DOHH2 (cell line): ENCODE measurements at regions not wholly inside any gene's neighbourhood (a gene's known extent, or its start where the extent isn't known, plus 50 kb on each side); places are given as distances from the start of the nearest gene placed in this dataset.

Experiments used
- H3F3A ChIP-seq: fragments of 200-600 bp; sonication (generic), shearing (Covaris generic); 2 replicates; pipeline ENCODE4 v1.6.0; 2016; ENCODE audit warnings: antibody characterized with exemption, mild to moderate bottlenecking; ENCODE audit not compliant: control insufficient read depth, insufficient read depth
- H3K27ac ChIP-seq: fragments of 200-600 bp; sonication (generic); 2 replicates; pipeline ENCODE4 v1.5.1; 2014; ENCODE audit warnings: low read depth, mild to moderate bottlenecking, low read length, moderate library complexity
- H3K27me3 ChIP-seq: fragments of 200-600 bp; sonication (generic); 2 replicates; pipeline ENCODE4 v1.6.1; 2014; ENCODE audit warnings: mild to moderate bottlenecking, low read length, mixed read lengths; ENCODE audit not compliant: control insufficient read depth
- H3K36me3 ChIP-seq: fragments of 200-600 bp; sonication (generic); 2 replicates; pipeline ENCODE4 v1.6.1; 2014; ENCODE audit warnings: mild to moderate bottlenecking, low read length, moderate library complexity, mixed read lengths; ENCODE audit not compliant: control insufficient read depth
- H3K4me1 ChIP-seq: fragments of 200-600 bp; sonication (generic); 2 replicates; pipeline ENCODE4 v1.6.1; 2014; ENCODE audit warnings: mild to moderate bottlenecking, low read length, mixed read lengths; ENCODE audit not compliant: control insufficient read depth
- H3K4me2 ChIP-seq: fragments of 200-600 bp; sonication (generic); 2 replicates; pipeline ENCODE4 v1.6.0; 2014; ENCODE audit warnings: mild to moderate bottlenecking, low read length, moderate library complexity
- H3K4me3 ChIP-seq: fragments of 200-600 bp; sonication (generic); 2 replicates; pipeline ENCODE4 v1.5.1; 2014; ENCODE audit warnings: mild to moderate bottlenecking, low read length, mixed read lengths
- H3K79me2 ChIP-seq: fragments of 200-600 bp; sonication (generic); 2 replicates; pipeline ENCODE4 v1.6.1; 2014; ENCODE audit warnings: mild to moderate bottlenecking, low read length, mixed read lengths; ENCODE audit not compliant: control insufficient read depth
- H3K9me2 ChIP-seq: fragments of 200-600 bp; sonication (generic); replicated peaks from 2 replicates; pipeline ENCODE4 v1.6.1; 2014; ENCODE audit warnings: mild to moderate bottlenecking, low read length, mixed read lengths; ENCODE audit not compliant: control insufficient read depth
- H3K9me3 ChIP-seq: fragments of 200-600 bp; sonication (generic); 2 replicates; pipeline ENCODE4 v1.6.1; 2014; ENCODE audit warnings: antibody characterized with exemption, low read length, mixed read lengths; ENCODE audit not compliant: control insufficient read depth, insufficient read depth
- H4K20me1 ChIP-seq: fragments of 200-600 bp; sonication (generic); 2 replicates; pipeline ENCODE4 v1.6.0; 2014; ENCODE audit warnings: low read depth, mild to moderate bottlenecking, antibody characterized with exemption, low read length, moderate library complexity; ENCODE audit not compliant: control insufficient read depth, insufficient read depth
- EZH2phosphoT487 ChIP-seq: fragments of 200-600 bp; sonication (generic); IDR thresholded peaks from 2 replicates; pipeline ENCODE4 v1.6.1; 2017; ENCODE audit warnings: borderline replicate concordance, mild to moderate bottlenecking, antibody characterized with exemption, low read length, moderate library complexity, mixed read lengths
- TF ChIP-seq, protein P1 (sequence below): fragments of 200-600 bp; sonication (generic); IDR thresholded peaks from one replicate; pipeline ENCODE4 v1.5.1; 2014; ENCODE audit warnings: antibody characterized with exemption, mild to moderate bottlenecking, low read depth, low read length; ENCODE audit not compliant: poor library complexity, severe bottlenecking

DNA sequence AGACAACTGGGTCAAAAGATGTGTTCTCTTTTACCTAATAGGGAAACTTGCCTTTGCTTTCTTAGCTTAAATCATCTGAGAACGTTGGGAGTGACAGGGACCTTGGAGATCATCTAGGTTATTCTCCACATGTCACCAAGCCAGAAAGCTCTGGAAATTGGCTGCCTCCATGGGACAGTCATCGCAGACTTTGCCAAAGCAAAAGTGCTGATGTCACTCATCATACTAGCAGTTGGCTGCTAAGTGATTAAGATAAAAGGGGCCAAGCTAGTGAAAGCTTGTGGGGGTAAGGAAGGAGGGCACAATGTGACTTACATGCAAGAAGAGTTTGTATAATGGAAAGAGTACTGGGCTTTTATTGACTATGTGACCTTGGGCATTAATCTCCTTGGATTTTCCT is 198.0 kb upstream of the PFN2 start:
- Histone ChIP-seq H3K4me2 (no peak overlapping the region), H3K4me1 (no peaks in the 10 kb centered on the region), H3K27me3 (no peaks in the 10 kb centered on the region), H4K20me1 (no peaks in the 10 kb centered on the region), H3K9me2 (no peaks in the 10 kb centered on the region), H3K27ac (no peak overlapping the region), H3K79me2 (no peaks in the 10 kb centered on the region), H3F3A (no peaks in the 10 kb centered on the region), H3K4me3 (no peak overlapping the region), H3K36me3 (no peaks in the 10 kb centered on the region), H3K9me3 (no peaks in the 10 kb centered on the region)
- TF ChIP-seq EZH2phosphoT487 = no peak
- TF ChIP-seq, protein P1, sequence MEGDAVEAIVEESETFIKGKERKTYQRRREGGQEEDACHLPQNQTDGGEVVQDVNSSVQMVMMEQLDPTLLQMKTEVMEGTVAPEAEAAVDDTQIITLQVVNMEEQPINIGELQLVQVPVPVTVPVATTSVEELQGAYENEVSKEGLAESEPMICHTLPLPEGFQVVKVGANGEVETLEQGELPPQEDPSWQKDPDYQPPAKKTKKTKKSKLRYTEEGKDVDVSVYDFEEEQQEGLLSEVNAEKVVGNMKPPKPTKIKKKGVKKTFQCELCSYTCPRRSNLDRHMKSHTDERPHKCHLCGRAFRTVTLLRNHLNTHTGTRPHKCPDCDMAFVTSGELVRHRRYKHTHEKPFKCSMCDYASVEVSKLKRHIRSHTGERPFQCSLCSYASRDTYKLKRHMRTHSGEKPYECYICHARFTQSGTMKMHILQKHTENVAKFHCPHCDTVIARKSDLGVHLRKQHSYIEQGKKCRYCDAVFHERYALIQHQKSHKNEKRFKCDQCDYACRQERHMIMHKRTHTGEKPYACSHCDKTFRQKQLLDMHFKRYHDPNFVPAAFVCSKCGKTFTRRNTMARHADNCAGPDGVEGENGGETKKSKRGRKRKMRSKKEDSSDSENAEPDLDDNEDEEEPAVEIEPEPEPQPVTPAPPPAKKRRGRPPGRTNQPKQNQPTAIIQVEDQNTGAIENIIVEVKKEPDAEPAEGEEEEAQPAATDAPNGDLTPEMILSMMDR = no peak

DNA sequence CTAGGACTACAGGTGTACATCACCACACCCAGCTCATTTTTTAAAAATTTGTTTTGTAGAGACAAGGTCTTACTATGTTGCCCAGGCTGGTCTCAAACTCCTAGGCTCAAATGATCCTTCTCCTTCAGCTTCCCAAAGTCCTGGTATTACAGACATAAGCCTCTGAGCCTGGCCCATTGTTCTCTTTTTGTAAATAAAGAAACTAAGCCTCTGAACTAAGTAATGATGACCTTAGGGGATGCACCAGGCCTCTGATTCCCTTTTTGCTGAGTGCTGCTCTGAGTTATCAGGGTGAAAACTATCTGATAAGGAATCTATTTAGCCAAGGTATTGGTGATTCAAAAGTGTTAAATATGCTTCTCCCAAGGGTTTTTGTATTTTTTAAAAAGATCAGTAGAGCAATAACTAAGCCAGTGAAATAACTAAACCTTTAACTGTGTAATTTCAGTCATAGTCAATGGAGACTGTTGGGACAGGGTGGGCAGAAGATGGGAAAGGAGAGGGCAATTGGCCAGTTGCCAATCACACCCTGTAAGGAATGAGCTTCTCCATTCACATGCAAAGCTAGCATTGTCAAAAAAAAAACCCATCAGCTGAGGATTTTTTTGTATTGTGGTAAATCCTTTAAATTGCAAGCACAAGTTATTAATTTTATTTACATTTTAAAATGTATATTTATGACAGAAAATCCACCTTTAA is 194.8 kb upstream of the PFN2 start:
- no peaks in the 10 kb centered on the region for H4K20me1 ChIP-seq
- H3K4me2 ChIP-seq = no peak overlapping the region
- H3K27ac ChIP-seq = no peak overlapping the region
- H3K36me3 ChIP-seq = no peaks in the 10 kb centered on the region
- H3K4me1 ChIP-seq = no peaks in the 10 kb centered on the region
- no peak overlapping the region for H3K4me3 ChIP-seq
- H3K27me3 ChIP-seq = no peaks in the 10 kb centered on the region
- no peak for TF ChIP-seq EZH2phosphoT487
- TF ChIP-seq, protein P1 = no peak
- H3F3A ChIP-seq = no peaks in the 10 kb centered on the region
- H3K79me2 ChIP-seq = no peaks in the 10 kb centered on the region
- no peaks in the 10 kb centered on the region for H3K9me2 ChIP-seq
- H3K9me3 ChIP-seq = no peaks in the 10 kb centered on the region

DNA sequence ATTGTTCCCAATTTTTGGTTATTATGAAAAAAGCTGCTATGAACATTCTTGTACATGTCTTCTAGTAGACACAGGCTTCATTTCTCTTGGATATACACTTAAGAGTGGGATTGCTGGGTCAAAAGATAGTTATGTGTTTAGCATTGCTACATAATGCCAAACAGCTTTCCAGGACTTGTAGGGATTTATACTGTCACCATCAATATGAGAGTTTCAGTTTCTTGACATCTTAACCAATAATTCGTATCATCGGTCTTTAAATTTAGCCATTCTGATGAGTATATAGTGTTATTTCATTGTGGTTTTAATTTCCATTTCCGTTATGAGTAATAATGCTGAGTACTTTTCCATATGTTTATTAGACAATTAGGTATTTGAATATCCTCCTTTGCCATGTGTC is 190.3 kb upstream of the PFN2 start:
- TF ChIP-seq, protein P1 = no peak
- H3K36me3 ChIP-seq = no peaks in the 10 kb centered on the region
- H3K9me2 ChIP-seq = no peaks in the 10 kb centered on the region
- no peak overlapping the region for H3K4me3 ChIP-seq
- H3K9me3 ChIP-seq = no peaks in the 10 kb centered on the region
- H3K4me2 ChIP-seq = no peak overlapping the region
- no peaks in the 10 kb centered on the region for H3K79me2 ChIP-seq
- H4K20me1 ChIP-seq = no peaks in the 10 kb centered on the region
- no peaks in the 10 kb centered on the region for H3F3A ChIP-seq
- no peak overlapping the region for H3K27ac ChIP-seq
- H3K4me1 ChIP-seq = no peaks in the 10 kb centered on the region
- H3K27me3 ChIP-seq = no peaks in the 10 kb centered on the region
